Left ventricle myocardium superior (tissue), 1 donor: ENCODE measurements at regions not wholly inside any gene's neighbourhood (a gene's known extent, or its start where the extent isn't known, plus 50 kb on each side); places are given as distances from the start of the nearest gene placed in this dataset.
"Not testable (repeated sequence)": the region's sequence is repeated elsewhere in the genome, so short reads cannot be mapped to it uniquely, and the experiment has no call there.

Experiments used
- ATAC-seq: fragments of 200-7000 bp; cut with Tn5 transposase; one replicate; pipeline ENCODE4 v1.9.1; 2020; ENCODE audit warnings: mild to moderate bottlenecking, moderate library complexity
- DNase-seq: peaks from one replicate; pipeline ENCODE4 v3.0.0-alpha.2; 2020
- intact Hi-C: fragments of 100-400 bp; cut with micrococcal nuclease; formaldehyde crosslinking; loops from one replicate; pipeline ENCODE4 v1.11.0; 2022
- donor health status: DM: no; HTN: yes; CAD: no; lungs with severe emphysema.

DNA sequence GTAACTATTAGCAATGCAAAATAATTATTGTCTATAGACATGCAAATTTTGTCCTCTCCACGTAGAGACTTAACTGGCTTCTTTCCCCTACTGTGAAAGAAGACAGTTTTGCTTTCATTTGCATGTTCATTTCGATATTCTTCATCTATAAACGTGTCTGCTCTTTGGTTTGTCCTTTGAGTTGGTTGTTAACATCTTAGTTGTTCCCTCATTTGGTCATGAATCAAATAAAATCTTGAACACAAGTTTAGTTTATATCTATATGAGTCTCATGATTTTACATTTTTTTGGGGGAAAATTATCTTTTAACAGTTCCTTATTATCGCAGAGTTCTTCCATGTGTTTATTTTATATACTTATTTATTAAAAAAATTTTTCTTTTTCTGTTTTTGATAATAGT lies 214.4 kb downstream of the UTP18 start:
- ATAC-seq (no peak), DNase-seq (no peak)
- intact Hi-C loops: no loop called here

DNA sequence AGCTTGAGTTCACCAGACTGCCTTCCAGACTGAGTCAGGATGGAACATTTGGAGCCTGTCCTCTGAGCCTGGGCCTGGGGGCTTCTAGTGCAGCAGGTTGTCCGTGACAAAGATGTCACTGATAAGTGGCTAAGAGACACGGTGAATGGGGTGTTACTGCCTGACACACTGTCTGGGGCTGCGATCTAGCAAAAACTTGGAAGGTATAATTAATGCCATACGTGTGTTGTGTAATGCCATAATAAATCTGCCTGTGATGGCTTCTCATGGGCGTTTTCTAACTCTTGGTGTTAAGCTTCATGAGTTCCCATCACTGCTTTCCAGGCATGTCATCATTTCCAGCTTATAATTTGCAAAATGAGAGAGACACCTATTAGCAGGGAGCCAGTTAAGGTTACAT lies 215.4 kb downstream of the UTP18 start:
- DNase-seq: no peak
- ATAC-seq: no peak
- intact Hi-C loops: no loop called here

GRCh38 chr17:51479303-51479702 lies 219.0 kb downstream of the UTP18 start:
- intact Hi-C loops: no loop called here
- ATAC-seq: no peak
- DNase-seq: no peak

DNA sequence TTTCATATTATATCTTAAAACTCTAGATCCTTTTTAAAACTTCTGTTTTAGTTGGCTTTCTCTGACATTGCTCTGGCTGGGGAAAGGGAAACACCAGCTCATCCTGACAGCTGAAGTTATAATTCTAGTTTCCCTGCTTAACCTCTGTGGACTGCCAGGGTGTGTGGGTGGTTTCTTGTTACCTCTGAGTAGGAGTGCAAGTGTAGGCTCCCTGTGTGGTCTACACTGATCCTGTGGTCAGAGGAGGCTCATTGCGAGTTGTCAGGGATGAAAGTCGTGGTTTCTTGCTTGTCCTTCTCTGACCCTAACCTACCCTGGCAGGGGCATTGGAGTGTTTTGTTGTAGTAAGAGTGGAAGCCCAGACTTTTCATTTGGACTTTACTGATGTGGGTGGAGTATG lies 221.0 kb downstream of the UTP18 start:
- intact Hi-C loops: no loop called here
- ATAC-seq: no peak
- no peak for DNase-seq

DNA sequence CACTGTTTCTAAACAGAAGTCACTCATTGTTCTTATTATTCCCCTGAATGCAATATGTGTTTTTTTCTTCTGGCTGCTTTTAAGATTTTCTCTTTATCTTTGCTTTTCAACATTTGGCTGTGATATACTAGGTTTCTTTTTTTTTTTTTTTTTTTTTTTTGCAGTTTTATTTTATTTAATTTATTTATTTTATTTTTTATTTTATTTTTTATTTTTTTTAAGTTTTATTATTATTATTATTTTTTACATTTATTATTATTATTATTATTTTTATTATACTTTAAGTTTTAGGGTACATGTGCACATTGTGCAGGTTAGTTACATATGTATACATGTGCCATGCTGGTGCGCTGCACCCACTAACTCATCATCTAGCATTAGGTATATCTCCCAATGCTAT lies 221.9 kb downstream of the UTP18 start:
- DNase-seq, intact Hi-C loops, ATAC-seq: not testable (repeated sequence)

- ATAC-seq: no peak
- DNase-seq: no peak
- intact Hi-C loops: no loop called here
Measured at GRCh38 chr17:51486091-51486490, 225.7 kb downstream of the UTP18 start.

GRCh38 chr17:51486885-51487520 lies 226.7 kb downstream of the UTP18 start:
- ATAC-seq (no peak), DNase-seq (no peak)
- intact Hi-C loops: no loop called here

DNA sequence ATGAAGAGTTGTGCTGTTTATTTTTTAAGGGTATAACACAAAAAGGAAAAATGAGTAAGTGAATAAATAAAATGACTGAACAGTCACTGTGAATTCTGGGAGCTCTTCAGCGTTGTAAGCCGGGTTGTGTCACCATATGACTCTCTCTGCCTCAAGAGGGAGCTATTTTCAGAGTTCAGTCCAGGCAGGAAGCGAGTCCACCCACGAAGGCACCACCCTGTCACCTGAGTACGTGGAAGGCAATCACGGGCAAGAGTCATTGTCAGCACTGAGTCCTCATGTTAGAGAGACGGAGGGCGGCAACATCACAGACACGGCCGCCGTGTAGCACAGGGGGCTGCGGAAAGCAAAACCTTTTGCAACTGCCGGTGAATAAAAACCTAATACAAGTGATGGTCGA lies 227.6 kb downstream of the UTP18 start:
- ATAC-seq: no peak
- DNase-seq: no peak
- intact Hi-C loops: no loop called here

GRCh38 chr17:51491416-51491815 lies 231.1 kb downstream of the UTP18 start:
- no peak for ATAC-seq
- intact Hi-C loops: no loop called here
- DNase-seq: no peak

GRCh38 chr17:51493206-51493605 lies 232.9 kb downstream of the UTP18 start:
- intact Hi-C loops: no loop called here
- ATAC-seq (no peak), DNase-seq (no peak)

DNA sequence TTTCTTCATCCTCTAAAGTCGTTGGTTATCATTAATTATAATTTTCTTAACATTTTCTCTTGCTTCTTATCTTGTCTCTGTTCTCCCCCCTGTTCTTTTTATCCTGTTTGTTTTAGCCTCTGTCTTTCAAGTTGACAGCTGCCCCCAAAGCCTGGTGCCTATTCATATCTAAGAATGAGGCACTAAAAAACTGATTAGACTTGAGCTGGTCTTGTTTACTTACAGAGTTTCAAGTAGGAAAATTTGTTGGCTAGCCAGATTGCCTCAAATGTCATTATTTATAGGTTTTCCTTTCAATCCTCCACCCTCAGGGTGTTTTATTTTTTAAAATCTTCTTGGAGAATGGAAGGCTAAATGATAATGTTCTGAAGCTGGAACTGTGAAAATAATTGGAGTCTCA lies 236.0 kb downstream of the UTP18 start:
- no peak for DNase-seq
- intact Hi-C loops: no loop called here
- ATAC-seq: no peak

- intact Hi-C loops: no loop called here
- DNase-seq (no peak), ATAC-seq (no peak)
Measured at GRCh38 chr17:51499897-51500296, 239.6 kb downstream of the UTP18 start.

GRCh38 chr17:51500454-51500853 lies 240.1 kb downstream of the UTP18 start:
- no peak for ATAC-seq
- intact Hi-C loops: no loop called here
- no peak for DNase-seq

- intact Hi-C loops: no loop called here
- DNase-seq (no peak), ATAC-seq (no peak)
Measured at GRCh38 chr17:51505450-51505849, 245.1 kb downstream of the UTP18 start.

DNA sequence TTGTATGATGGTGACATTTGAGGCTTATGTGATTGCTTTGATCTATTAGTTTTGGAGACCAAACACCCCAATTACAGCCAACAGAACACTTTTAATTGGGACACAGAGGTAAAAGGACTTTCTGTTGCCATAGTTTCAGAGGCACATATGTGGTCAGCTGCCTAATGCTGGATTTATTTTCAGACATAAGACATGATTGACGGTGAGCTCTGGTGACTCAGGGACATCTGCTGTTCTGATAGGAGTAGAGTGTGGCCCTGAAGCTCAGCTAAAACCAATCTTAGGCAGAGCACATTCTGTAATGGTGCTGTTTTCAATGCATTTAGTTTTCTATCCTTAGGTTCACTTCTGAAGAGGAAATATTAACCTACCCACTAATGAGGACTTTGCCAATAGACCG lies 247.1 kb downstream of the UTP18 start:
- ATAC-seq (no peak), DNase-seq (no peak)
- intact Hi-C loops: no loop called here

DNA sequence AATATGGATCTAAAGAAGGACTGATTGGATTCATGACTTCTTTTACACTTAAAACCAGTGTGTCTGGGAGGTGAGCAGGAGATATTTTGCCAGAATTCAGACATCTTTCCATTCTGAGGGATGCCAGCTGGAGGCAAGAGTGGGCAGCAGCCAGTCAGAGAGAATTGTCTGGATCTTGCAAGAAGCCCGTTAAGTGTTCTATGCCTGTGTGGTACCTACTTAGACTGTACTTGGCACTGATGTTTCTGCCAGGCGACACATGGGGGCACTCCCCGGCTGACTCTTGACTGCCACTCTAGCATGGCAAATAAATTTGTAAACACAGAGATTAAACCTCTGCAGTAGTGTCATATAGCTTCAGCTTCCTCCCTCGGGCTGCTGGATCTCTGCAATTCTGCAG lies 247.7 kb downstream of the UTP18 start:
- DNase-seq (no peak), ATAC-seq (no peak)
- intact Hi-C loops: no loop called here

DNA sequence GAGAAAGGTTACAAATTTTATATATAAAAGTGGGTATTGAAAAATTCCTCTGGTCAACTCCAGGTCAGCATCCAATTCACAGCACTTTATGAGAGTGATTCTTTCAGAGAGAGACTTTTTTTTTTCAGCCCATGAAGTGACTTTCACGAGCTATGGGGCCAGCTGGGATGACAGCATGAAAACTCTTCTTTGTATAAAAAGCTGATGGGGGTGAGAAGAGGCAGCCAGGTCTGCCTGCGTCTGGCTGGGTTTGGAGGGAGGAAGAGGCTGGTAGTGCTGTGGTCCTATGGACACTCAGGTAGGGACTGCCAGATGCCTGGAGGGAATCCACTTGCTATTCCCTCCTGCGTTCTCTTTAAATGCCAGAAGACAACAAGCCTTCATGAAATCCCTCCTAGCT lies 250.6 kb downstream of the UTP18 start:
- DNase-seq: no peak
- ATAC-seq: no peak
- intact Hi-C loops: no loop called here

- intact Hi-C loops: no loop called here
- ATAC-seq (no peak), DNase-seq (no peak)
Measured at GRCh38 chr17:51512220-51512907, 252.0 kb downstream of the UTP18 start.

- ATAC-seq (no peak), DNase-seq (no peak)
- intact Hi-C loops: no loop called here
Measured at GRCh38 chr17:51516924-51517323, 256.6 kb downstream of the UTP18 start.

DNA sequence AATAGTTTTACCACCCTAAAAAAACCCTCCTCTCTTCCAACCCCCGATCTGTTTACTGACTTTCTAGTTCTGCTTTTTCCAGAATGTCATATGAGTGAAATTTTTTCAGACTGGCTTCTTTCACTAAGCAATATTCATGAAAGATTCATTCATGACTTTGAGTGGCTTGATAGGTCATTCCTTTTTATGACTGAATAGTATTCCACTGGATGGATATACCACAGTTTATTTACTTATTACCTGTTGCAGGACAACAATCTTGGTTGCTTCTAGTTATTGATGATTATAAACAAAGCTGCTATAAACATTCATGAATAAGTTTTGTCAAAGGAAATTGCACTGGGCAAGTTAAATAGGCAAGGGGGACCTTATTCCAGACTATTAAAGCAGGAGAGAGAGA lies 264.2 kb downstream of the UTP18 start:
- intact Hi-C loops: no loop called here
- ATAC-seq (no peak), DNase-seq (no peak)

DNA sequence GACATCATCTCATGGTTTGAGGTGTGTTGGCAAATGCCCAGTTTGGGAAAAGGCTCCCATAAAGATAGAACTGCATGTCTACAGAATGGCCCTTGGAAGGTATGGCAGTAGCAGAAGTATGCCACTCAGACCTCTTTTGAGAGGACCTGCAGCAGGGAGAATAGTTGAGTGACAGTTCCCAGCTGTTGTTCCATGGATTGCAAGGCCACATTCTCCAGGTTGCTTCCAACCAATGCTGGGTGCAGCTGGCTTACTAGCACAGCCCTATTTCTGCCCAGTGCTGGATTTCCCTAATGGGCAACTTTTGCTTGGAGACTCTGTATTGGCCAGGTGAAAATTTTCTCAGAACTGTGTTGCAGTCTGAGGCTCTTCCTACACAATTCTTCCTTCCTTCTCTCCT lies 266.2 kb downstream of the UTP18 start:
- DNase-seq: no peak
- ATAC-seq: no peak
- intact Hi-C loops: no loop called here
